ENCODE measurements at regions not wholly inside any gene's neighbourhood (a gene's known extent, or its start where the extent isn't known, plus 50 kb on each side); places are given as distances from the start of the nearest gene placed in this dataset.

DNA sequence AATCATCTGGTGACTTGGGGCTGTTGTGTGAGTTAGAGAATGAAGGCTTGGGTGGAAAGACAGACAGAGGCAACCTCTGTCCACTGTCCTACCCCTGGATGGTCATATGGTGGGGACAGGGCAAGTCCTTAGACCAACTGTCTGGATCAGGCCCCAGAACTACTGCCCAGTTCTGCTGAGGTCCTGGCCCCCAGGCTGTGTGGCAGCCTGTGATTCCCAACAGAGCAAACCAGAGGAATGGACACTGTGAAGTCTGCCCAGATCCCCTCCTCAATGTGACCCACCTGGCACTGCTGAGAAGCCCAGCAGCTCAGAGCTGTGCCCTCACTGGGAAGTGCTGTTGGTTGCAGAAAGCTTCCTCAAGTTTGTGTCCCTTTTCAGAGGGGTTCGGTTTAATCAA is 69.0 kb downstream of the GGTLC2 start:
- Histone ChIP-seq H3K4me1 (ENCODE audit: control insufficient read depth in 1 of 2, low read depth in 2 of 2) (no peaks in the 10 kb centered on the region), H3K4me3 (no peak overlapping the region), H3K36me3 (no peaks in the 10 kb centered on the region), H3K27me3 (replicated peaks; ENCODE audit: insufficient read depth) (no peaks in the 10 kb centered on the region), H3K27ac (no peak overlapping the region), H3K9me3 (no peaks in the 10 kb centered on the region)
- TF ChIP-seq, protein P1, sequence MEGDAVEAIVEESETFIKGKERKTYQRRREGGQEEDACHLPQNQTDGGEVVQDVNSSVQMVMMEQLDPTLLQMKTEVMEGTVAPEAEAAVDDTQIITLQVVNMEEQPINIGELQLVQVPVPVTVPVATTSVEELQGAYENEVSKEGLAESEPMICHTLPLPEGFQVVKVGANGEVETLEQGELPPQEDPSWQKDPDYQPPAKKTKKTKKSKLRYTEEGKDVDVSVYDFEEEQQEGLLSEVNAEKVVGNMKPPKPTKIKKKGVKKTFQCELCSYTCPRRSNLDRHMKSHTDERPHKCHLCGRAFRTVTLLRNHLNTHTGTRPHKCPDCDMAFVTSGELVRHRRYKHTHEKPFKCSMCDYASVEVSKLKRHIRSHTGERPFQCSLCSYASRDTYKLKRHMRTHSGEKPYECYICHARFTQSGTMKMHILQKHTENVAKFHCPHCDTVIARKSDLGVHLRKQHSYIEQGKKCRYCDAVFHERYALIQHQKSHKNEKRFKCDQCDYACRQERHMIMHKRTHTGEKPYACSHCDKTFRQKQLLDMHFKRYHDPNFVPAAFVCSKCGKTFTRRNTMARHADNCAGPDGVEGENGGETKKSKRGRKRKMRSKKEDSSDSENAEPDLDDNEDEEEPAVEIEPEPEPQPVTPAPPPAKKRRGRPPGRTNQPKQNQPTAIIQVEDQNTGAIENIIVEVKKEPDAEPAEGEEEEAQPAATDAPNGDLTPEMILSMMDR (IDR thresholded peaks at IDR 0.05), result no peak
- DNase-seq (ENCODE audit: low spot score) (no peak), ATAC-seq (ENCODE audit: insufficient number of reproducible peaks, low FRiP score, low read depth) (no peak)

DNA sequence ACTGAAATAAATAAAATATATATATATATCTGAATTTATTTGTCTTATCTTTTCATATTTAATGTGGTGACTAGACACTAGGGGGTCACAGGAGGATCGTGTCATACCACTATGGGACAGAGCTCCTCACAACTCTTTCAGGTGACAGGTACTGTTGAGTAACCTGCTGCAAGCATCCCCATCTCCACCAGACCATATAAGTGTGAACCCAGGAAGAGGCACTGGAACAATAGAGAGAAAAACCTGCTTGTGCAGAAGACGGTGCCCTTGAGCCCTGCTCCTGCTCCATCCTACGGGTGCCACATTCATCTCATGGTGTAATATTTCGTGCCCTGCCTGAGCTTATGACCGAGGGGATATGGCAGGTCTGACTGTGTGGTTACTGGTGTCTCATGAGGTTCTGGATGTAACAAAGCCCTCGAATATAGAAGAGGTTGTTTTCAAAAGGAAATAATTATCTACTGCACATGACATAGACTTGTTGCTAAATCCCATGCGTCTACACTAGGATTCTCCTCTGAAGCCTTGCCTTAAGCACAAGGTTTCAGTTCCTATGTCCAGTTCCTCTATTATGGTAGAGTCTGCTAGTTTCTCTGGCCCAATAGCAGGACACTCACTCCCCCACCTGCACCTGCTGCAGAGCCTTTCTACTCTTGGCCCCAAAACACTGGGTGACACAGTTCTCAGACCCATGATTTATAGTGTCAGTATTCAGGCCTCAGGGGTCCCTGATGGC is 70.4 kb downstream of the GGTLC2 start:
- no peak overlapping the region for H3K4me3 ChIP-seq
- TF ChIP-seq, protein P1 (IDR thresholded peaks at IDR 0.05), result no peak
- no peaks in the 10 kb centered on the region for H3K36me3 ChIP-seq
- no peaks in the 10 kb centered on the region for H3K27me3 ChIP-seq (replicated peaks; ENCODE audit: insufficient read depth)
- H3K27ac ChIP-seq, result no peak overlapping the region
- H3K4me1 ChIP-seq (ENCODE audit: control insufficient read depth in 1 of 2, low read depth in 2 of 2), result no peaks in the 10 kb centered on the region
- ATAC-seq (ENCODE audit: insufficient number of reproducible peaks, low FRiP score, low read depth) (no peak), DNase-seq (ENCODE audit: low spot score) (no peak)
- H3K9me3 ChIP-seq, result no peaks in the 10 kb centered on the region

DNA sequence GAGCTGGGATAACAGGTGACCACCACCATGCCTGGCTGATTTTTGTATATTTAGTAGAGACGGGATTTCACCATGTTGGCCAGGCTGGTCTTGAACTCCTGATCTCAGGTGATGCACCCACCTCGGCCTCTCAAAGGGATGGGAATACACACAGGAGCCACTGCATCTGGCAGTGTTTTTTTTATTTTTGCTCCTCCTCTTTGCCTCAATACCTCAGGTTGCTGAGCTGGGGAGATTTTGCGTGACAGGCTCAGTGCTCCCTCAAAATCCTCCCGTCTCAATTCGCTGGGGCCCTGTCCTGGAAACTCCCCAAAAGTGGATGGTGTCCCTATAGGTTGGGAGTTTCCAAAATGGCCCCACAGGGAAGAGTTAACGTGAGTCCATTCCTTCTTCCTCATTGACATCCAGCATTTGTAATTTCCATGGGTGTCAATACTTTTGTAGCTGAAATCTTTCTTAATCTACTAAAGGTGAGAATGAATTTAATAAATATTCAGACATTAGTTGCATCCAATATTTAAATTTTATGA is 71.8 kb downstream of the GGTLC2 start:
- no peaks in the 10 kb centered on the region for H3K36me3 ChIP-seq
- H3K27me3 ChIP-seq (replicated peaks; ENCODE audit: insufficient read depth), result no peaks in the 10 kb centered on the region
- ATAC-seq (ENCODE audit: insufficient number of reproducible peaks, low FRiP score, low read depth), result no peak
- no peak overlapping the region for H3K4me3 ChIP-seq
- no peaks in the 10 kb centered on the region for H3K9me3 ChIP-seq
- no peak overlapping the region for H3K27ac ChIP-seq
- H3K4me1 ChIP-seq (ENCODE audit: control insufficient read depth in 1 of 2, low read depth in 2 of 2), result no peaks in the 10 kb centered on the region
- TF ChIP-seq, protein P1 (IDR thresholded peaks at IDR 0.05), result no peak
- no peak for DNase-seq (ENCODE audit: low spot score)

DNA sequence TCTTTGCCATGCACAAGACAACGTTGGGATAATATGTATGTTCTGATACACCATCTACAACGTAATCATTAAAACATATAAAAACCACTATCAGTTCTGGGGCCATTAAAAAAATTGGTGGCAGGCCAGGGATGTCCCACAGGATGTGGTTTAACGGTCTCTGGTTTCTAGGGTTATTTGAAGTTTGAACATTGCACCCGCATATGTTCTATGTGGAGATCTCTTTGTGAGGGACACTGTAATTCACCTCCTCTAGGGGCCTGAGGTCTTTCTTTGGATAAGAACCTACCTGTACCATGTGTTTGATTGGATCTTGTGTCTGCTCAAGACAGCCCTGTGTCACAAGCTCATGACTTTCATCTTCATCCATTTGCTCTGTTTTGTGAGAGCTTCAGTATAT is 73.2 kb downstream of the GGTLC2 start:
- H3K27ac ChIP-seq, result no peak overlapping the region
- H3K27me3 ChIP-seq (replicated peaks; ENCODE audit: insufficient read depth), result no peaks in the 10 kb centered on the region
- DNase-seq (ENCODE audit: low spot score), result no peak

DNA sequence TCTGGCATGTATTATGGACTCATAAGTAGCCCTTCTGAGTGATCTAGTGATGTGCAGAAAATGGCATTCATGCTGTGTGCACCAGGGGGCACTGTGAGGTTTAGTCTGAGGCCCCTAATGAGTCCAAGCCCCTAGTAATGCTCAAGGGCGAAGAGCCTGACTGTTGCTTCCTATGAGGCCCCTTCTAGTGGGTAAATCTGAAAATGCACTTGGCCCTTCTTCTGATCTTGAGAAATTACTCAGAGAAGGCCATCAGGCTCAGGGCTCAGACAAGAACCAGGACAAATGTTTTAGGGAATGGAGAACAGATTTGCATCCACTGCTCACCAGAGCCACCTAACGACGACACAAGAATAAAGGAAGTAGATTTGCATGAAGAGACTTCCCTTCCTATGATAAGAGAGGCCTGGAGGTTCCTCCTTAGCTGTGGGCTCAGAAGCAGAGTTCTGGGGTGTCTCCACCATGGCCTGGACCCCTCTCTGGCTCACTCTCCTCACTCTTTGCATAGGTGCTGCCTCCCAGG is 75.8 kb downstream of the GGTLC2 start:
- ATAC-seq (ENCODE audit: insufficient number of reproducible peaks, low FRiP score, low read depth), result no peak

More for the DNA sequence above, 73.2 kb downstream of the GGTLC2 start:
- H3K9me3 ChIP-seq, result no peaks in the 10 kb centered on the region
- ATAC-seq (ENCODE audit: insufficient number of reproducible peaks, low FRiP score, low read depth), result no peak
- H3K36me3 ChIP-seq, result no peaks in the 10 kb centered on the region
- TF ChIP-seq, protein P1 (IDR thresholded peaks at IDR 0.05), result no peak
- H3K4me1 ChIP-seq (ENCODE audit: control insufficient read depth in 1 of 2, low read depth in 2 of 2), result no peaks in the 10 kb centered on the region
- no peak overlapping the region for H3K4me3 ChIP-seq

More for the DNA sequence above, 75.8 kb downstream of the GGTLC2 start:
- H3K4me1 ChIP-seq (ENCODE audit: control insufficient read depth in 1 of 2, low read depth in 2 of 2), result no peaks in the 10 kb centered on the region
- no peak overlapping the region for H3K4me3 ChIP-seq
- H3K9me3 ChIP-seq, result no peaks in the 10 kb centered on the region
- TF ChIP-seq, protein P1 (IDR thresholded peaks at IDR 0.05), result no peak
- H3K27me3 ChIP-seq (replicated peaks; ENCODE audit: insufficient read depth), result no peaks in the 10 kb centered on the region
- H3K27ac ChIP-seq, result peak overlapping the region in 1 of 2 donors; percentile 32
- no peak for DNase-seq (ENCODE audit: low spot score)
- H3K36me3 ChIP-seq, result no peaks in the 10 kb centered on the region

Measured in thoracic aorta (tissue), 2 donors.